Hepatocyte (in vitro differentiated cells): ENCODE measurements at regions not wholly inside any gene's neighbourhood (a gene's known extent, or its start where the extent isn't known, plus 50 kb on each side); places are given as distances from the start of the nearest gene placed in this dataset.

ENCODE experiments used
- DNase-seq: peaks from one replicate; pipeline ENCODE4 v3.0.0-alpha.2; 2016; ENCODE audit warnings: low spot score
- H2AFZ ChIP-seq: fragments of 200-600 bp; sonication (generic); 2 replicates; pipeline ENCODE4 v1.6.0; 2016; ENCODE audit warnings: antibody characterized with exemption, mild to moderate bottlenecking
- H3K27ac ChIP-seq: fragments of 200-600 bp; sonication (generic); 2 replicates; pipeline ENCODE4 v1.5.1; 2016; ENCODE audit warnings: mild to moderate bottlenecking
- H3K27me3 ChIP-seq: fragments of 200-600 bp; sonication (generic); 2 replicates; pipeline ENCODE4 v1.6.1; 2016
- H3K36me3 ChIP-seq: fragments of 200-600 bp; sonication (generic); replicated peaks from 2 replicates; pipeline ENCODE4 v1.5.1; 2016; ENCODE audit warnings: low read depth; ENCODE audit not compliant: insufficient read depth
- H3K4me1 ChIP-seq: fragments of 200-600 bp; sonication (generic); 2 replicates; pipeline ENCODE4 v1.5.1; 2016; ENCODE audit warnings: mild to moderate bottlenecking, moderate library complexity; ENCODE audit not compliant: insufficient read depth
- H3K4me2 ChIP-seq: fragments of 200-600 bp; sonication (generic); 2 replicates; pipeline ENCODE4 v1.6.0; 2016
- H3K4me3 ChIP-seq: fragments of 200-600 bp; sonication (generic); 2 replicates; pipeline ENCODE4 v1.5.1; 2016; ENCODE audit warnings: mild to moderate bottlenecking
- H3K79me2 ChIP-seq: fragments of 200-600 bp; sonication (generic); 2 replicates; pipeline ENCODE4 v1.6.0; 2017; ENCODE audit warnings: mild to moderate bottlenecking
- H3K9me2 ChIP-seq: fragments of 200-600 bp; sonication (generic); replicated peaks from 2 replicates; pipeline ENCODE4 v1.6.0; 2017; ENCODE audit warnings: mild to moderate bottlenecking; ENCODE audit not compliant: insufficient read depth
- H3K9me3 ChIP-seq: fragments of 200-600 bp; sonication (generic); 2 replicates; pipeline ENCODE4 v1.5.1; 2016; ENCODE audit warnings: low read depth, mild to moderate bottlenecking
- H4K20me1 ChIP-seq: fragments of 200-600 bp; sonication (generic); 2 replicates; pipeline ENCODE4 v1.6.0; 2016; ENCODE audit warnings: mild to moderate bottlenecking; ENCODE audit not compliant: insufficient read depth, poor library complexity, severe bottlenecking
- EZH2 ChIP-seq: fragments of 200-600 bp; sonication (generic); IDR thresholded peaks from 2 replicates; pipeline ENCODE4 v1.6.1; 2016; ENCODE audit warnings: antibody characterized with exemption, mild to moderate bottlenecking, borderline replicate concordance
- EZH2phosphoT487 ChIP-seq: fragments of 200-600 bp; sonication (generic); IDR thresholded peaks from one replicate; pipeline ENCODE4 v1.6.1; 2018; ENCODE audit warnings: antibody characterized with exemption, mild to moderate bottlenecking, low read depth, moderate library complexity; ENCODE audit not compliant: unreplicated experiment, severe bottlenecking
- WGBS: methylation state at CpG from one replicate; pipeline ENCODE4 v1.1.6; 2016; ENCODE audit warnings: low lambda C conversion rate; ENCODE audit errors: missing lambda C conversion rate; 5-methylcytosine and 5-hydroxymethylcytosine counted together
- TF ChIP-seq, protein P1 (sequence below): fragments of 200-600 bp; sonication (generic); IDR thresholded peaks from 2 replicates; pipeline ENCODE4 v1.5.1; 2016; ENCODE audit warnings: antibody characterized with exemption, mild to moderate bottlenecking; ENCODE audit not compliant: poor library complexity

DNA sequence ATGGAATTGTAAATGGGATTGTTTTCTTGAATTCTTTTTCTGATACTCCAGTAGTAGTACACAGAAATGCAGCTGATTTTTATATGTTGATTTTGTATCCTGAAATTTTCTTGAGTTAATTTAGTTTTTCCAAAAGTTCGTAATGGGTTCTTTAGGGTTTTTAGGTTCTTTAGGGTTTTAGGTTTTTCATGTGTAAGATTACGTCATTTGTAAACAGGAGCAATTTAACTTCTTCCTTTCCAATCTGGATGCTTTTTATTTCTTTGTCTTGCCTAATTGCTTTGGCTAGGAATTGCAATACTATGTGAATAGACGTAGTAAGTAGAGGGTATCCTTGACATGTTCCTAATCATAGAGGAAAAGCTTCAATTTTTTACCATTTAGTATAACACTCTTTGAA lies 568.6 kb downstream of the MMUT start:
- Histone ChIP-seq H3K79me2 (no peaks in the 10 kb centered on the region), H3K4me3 (no peak overlapping the region), H3K9me2 (no peaks in the 10 kb centered on the region), H4K20me1 (no peaks in the 10 kb centered on the region), H3K27ac (no peak overlapping the region), H3K27me3 (no peaks in the 10 kb centered on the region), H3K4me1 (no peaks in the 10 kb centered on the region), H3K4me2 (no peak overlapping the region), H3K36me3 (no peaks in the 10 kb centered on the region), H2AFZ (no peak overlapping the region), H3K9me3 (no peaks in the 10 kb centered on the region)
- TF ChIP-seq EZH2 (no peak), EZH2phosphoT487 (no peak)
- TF ChIP-seq, protein P1, sequence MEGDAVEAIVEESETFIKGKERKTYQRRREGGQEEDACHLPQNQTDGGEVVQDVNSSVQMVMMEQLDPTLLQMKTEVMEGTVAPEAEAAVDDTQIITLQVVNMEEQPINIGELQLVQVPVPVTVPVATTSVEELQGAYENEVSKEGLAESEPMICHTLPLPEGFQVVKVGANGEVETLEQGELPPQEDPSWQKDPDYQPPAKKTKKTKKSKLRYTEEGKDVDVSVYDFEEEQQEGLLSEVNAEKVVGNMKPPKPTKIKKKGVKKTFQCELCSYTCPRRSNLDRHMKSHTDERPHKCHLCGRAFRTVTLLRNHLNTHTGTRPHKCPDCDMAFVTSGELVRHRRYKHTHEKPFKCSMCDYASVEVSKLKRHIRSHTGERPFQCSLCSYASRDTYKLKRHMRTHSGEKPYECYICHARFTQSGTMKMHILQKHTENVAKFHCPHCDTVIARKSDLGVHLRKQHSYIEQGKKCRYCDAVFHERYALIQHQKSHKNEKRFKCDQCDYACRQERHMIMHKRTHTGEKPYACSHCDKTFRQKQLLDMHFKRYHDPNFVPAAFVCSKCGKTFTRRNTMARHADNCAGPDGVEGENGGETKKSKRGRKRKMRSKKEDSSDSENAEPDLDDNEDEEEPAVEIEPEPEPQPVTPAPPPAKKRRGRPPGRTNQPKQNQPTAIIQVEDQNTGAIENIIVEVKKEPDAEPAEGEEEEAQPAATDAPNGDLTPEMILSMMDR, result no peak
- WGBS, result 87% methylated on average over 3 of the region's 3 CpGs
- DNase-seq, result no peak

DNA sequence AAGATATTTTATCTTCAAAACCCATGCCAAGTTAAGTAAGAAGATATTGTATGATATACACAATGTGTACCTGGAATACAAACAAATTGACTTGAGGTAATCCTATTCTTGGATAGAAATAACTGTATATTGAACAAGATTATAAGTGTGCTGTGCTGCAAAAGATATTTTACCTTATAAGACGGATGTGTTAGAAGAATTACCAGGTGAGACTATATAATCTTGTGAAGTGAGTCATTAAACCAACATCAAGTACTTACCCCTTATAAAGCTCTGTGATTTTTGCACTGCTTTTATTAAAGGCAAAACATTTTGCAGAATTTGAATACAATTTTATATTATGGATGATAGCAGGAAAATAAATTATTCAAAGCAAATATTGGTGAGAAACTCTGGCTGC lies 570.0 kb downstream of the MMUT start:
- H3K36me3 ChIP-seq, result no peaks in the 10 kb centered on the region
- no peaks in the 10 kb centered on the region for H3K27me3 ChIP-seq
- no peak for DNase-seq
- H3K27ac ChIP-seq, result no peak overlapping the region
- no peak overlapping the region for H2AFZ ChIP-seq
- no peaks in the 10 kb centered on the region for H3K9me2 ChIP-seq
- no peak overlapping the region for H3K4me3 ChIP-seq
- TF ChIP-seq, protein P1, result no peak
- TF ChIP-seq EZH2phosphoT487, result no peak
- no peak for TF ChIP-seq EZH2
- H3K79me2 ChIP-seq, result no peaks in the 10 kb centered on the region
- no peak overlapping the region for H3K4me2 ChIP-seq
- no peaks in the 10 kb centered on the region for H4K20me1 ChIP-seq
- no peaks in the 10 kb centered on the region for H3K9me3 ChIP-seq
- whole genome bisulfite sequencing, result 69% methylated on average over 1 of the region's 1 CpG
- no peaks in the 10 kb centered on the region for H3K4me1 ChIP-seq

DNA sequence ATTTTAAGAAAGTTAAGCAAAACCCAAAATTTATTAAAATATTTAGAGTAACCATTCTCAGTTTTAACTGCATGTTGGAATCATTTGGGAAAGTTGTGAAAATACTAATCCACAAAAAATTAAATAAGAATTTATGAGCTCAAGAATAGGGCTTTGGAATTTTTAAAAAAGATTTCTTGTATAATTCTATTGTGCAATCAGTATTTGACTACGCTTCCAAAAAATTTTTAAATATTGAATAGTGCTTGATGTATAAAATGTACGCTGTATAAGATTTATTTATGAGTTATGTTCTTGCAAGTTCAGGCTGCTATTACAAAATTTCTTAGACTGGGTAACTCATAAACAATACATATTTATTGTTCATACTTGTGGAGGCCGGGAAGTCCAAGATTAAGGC lies 571.7 kb downstream of the MMUT start:
- Histone ChIP-seq H3K4me2 (no peak overlapping the region), H3K27me3 (no peaks in the 10 kb centered on the region), H3K27ac (no peak overlapping the region), H3K9me2 (no peaks in the 10 kb centered on the region), H3K4me3 (no peak overlapping the region), H3K79me2 (no peaks in the 10 kb centered on the region), H2AFZ (no peak overlapping the region), H3K4me1 (no peaks in the 10 kb centered on the region), H3K9me3 (no peaks in the 10 kb centered on the region), H3K36me3 (no peaks in the 10 kb centered on the region), H4K20me1 (no peaks in the 10 kb centered on the region)
- TF ChIP-seq, protein P1, result no peak
- TF ChIP-seq EZH2phosphoT487 (no peak), EZH2 (no peak)
- no peak for DNase-seq
- WGBS, result 97% methylated on average over 3 of the region's 3 CpGs

DNA sequence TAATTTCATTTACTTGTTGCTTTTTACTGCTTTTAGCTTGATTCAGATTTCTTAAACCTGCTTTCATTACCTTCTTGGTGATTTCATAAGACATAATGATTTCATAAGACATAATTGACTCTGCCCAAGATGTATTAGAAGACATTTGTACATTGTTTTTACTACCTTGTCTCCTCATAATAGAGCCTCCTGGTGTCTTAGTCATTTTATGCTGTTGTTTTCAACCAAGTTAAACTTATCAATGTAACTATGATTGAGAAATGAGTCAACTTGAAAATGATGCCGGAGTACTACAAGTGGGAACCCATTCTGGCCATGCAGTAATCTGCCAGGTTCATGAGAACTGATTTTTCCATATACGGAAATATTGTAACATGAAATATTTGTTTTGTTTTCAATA lies 573.6 kb downstream of the MMUT start:
- Histone ChIP-seq H3K9me2 (no peaks in the 10 kb centered on the region), H3K27me3 (no peaks in the 10 kb centered on the region), H2AFZ (no peak overlapping the region), H3K27ac (no peak overlapping the region), H3K4me1 (no peaks in the 10 kb centered on the region), H3K4me2 (no peak overlapping the region), H3K36me3 (no peaks in the 10 kb centered on the region), H3K4me3 (no peak overlapping the region), H4K20me1 (no peaks in the 10 kb centered on the region), H3K79me2 (no peaks in the 10 kb centered on the region), H3K9me3 (no peaks in the 10 kb centered on the region)
- TF ChIP-seq EZH2 (no peak), EZH2phosphoT487 (no peak)
- TF ChIP-seq, protein P1, result no peak
- WGBS, result 90% methylated on average over 2 of the region's 2 CpGs
- no peak for DNase-seq
